GM20000 (cell line): ENCODE measurements at regions not wholly inside any gene's neighbourhood (a gene's known extent, or its start where the extent isn't known, plus 50 kb on each side); places are given as distances from the start of the nearest gene placed in this dataset.

Source experiments
- DNase-seq: peaks from one replicate; pipeline ENCODE4 v3.0.0; 2012; ENCODE audit warnings: low spot score
- TF ChIP-seq, protein P1 (sequence below): IDR thresholded peaks from 2 replicates; pipeline ENCODE4 v1.5.1; 2012; ENCODE audit warnings: mild to moderate bottlenecking, control low read depth; ENCODE audit errors: extremely low read depth, missing control alignments

GRCh38 chr16:62921904-62922303, 885.7 kb upstream of the CDH8 start:
- TF ChIP-seq, protein P1, sequence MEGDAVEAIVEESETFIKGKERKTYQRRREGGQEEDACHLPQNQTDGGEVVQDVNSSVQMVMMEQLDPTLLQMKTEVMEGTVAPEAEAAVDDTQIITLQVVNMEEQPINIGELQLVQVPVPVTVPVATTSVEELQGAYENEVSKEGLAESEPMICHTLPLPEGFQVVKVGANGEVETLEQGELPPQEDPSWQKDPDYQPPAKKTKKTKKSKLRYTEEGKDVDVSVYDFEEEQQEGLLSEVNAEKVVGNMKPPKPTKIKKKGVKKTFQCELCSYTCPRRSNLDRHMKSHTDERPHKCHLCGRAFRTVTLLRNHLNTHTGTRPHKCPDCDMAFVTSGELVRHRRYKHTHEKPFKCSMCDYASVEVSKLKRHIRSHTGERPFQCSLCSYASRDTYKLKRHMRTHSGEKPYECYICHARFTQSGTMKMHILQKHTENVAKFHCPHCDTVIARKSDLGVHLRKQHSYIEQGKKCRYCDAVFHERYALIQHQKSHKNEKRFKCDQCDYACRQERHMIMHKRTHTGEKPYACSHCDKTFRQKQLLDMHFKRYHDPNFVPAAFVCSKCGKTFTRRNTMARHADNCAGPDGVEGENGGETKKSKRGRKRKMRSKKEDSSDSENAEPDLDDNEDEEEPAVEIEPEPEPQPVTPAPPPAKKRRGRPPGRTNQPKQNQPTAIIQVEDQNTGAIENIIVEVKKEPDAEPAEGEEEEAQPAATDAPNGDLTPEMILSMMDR, result no peak
- DNase-seq, result no peak

DNA sequence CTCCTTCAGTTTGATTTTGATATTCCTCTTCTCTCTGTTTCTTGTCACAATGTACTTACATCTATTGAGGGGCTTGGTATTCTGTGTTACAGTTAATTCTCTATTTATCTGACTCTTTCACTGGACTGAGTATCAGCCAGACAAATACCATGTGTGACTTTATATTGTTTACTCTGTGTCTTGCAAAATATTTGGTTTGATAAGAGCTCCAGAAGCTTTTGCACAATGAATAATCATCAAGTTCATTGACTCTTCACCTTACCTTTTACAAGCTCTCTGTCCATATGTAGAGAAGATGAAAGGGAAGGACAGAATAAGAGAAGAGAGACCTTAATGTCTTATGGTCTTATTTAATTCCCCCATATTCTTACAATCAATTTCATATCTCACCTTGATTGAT, 877.7 kb upstream of the CDH8 start:
- no peak for DNase-seq
- TF ChIP-seq, protein P1, result no peak

GRCh38 chr16:62913333-62913732, 877.1 kb upstream of the CDH8 start:
- DNase-seq, result no peak
- TF ChIP-seq, protein P1, result no peak

GRCh38 chr16:62909597-62909996, 873.4 kb upstream of the CDH8 start:
- no peak for DNase-seq
- TF ChIP-seq, protein P1, result no peak

GRCh38 chr16:62907562-62907961, 871.3 kb upstream of the CDH8 start:
- no peak for DNase-seq
- TF ChIP-seq, protein P1, result no peak

DNA sequence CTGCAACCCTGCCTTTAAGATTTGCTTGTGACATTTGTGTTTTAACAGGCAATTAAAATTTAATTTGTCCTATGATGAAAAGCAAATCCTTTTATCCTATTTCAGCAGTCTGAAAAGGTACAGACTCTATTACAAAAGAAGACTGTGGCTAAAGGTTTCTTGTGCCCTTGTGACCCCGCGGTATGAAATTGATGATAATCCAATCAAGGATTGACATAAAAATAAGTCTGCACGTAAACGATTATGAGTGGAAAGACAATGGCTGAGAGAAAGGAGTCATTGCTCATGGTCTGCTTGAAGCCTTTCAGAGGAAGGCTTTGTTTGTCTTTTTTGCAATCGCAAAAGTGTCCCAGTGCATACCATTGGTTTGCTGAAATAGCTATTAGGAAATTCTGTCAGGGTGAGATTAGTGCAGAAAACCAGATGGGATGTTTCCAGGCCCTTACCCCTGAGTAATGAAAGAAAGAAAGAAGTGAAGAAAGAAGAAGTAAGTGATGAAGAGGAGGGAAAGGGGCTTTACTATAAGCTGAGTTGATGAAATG, 867.8 kb upstream of the CDH8 start:
- TF ChIP-seq, protein P1, result no peak
- no peak for DNase-seq

- TF ChIP-seq, protein P1, result no peak
- no peak for DNase-seq
These were observed 863.5 kb upstream of the CDH8 start for GRCh38 chr16:62899737-62900136.
